ENCODE measurements at regions not wholly inside any gene's neighbourhood (a gene's known extent, or its start where the extent isn't known, plus 50 kb on each side); places are given as distances from the start of the nearest gene placed in this dataset.

GRCh38 chr17:56699186-56699894 is 105.8 kb downstream of the NOG start:
- no TSS peak for BruUV-seq (replicated peaks)
- TF ChIP-seq TCF7L2 (IDR thresholded peaks at IDR 0.05; ENCODE audit: low read depth, low read length) = peak; percentile 100
- peak; percentile 79 to 88 for TF ChIP-seq REST (IDR thresholded peaks at IDR 0.05; ENCODE audit: insufficient read depth in 1 of 2, low read depth in 2 of 2, low read length in 1 of 2)
- no peak; the same call in 1 of the 2 replicates for TF ChIP-seq POLR2AphosphoS5 (IDR thresholded peaks at IDR 0.05; ENCODE audit: low read depth, low read length)
- no peak for TF ChIP-seq SIN3A (IDR thresholded peaks at IDR 0.05; ENCODE audit: borderline replicate concordance, insufficient read depth, low read depth, low read length)
- intact Hi-C loops (cut with micrococcal nuclease; ENCODE audit: unreplicated experiment) (no loop called here), in situ Hi-C loops (cut with HindIII; ENCODE audit: low pct_unique_long_range_greater_than_20kb, low sequenced_read_pairs) (no loop called here)
- peak; percentile 77 for DNase-seq (ENCODE audit: low read depth, low spot score)
- POLR2A ChIA-PET = no interaction called here
- Histone ChIP-seq H3K27me3 (ENCODE audit: control insufficient read depth, insufficient read depth, low read length) (no peaks in the 10 kb centered on the region), H3K27ac (ENCODE audit: low read length) (peak overlapping the region; percentile 75), H3K4me1 (ENCODE audit: control insufficient read depth, insufficient read depth, low read length) (peaks cover 24% of the 10 kb centered on the region), H3K36me3 (ENCODE audit: control insufficient read depth, insufficient read depth, low read length) (no peaks in the 10 kb centered on the region), H3K9me3 (ENCODE audit: control insufficient read depth, insufficient read depth, low read depth, low read length) (no peaks in the 10 kb centered on the region), H3K4me3 (ENCODE audit: low read depth in 2 of 2, low read length in 2 of 2) (peak overlapping the region in 1 of 2 experiments; percentile 51; a peak in 2 of 4 replicates)
- peak; percentile 95 for ATAC-seq
- CTCF ChIA-PET = interaction anchor here (2.0 kb wide), 1 partner anchor 16 kb away, joined by 4 read pairs; no protein-coding TSS in a partner anchor

- CTCF ChIA-PET = no interaction called here
- ATAC-seq (no peak), DNase-seq (ENCODE audit: low read depth, low spot score) (no peak)
- Histone ChIP-seq H3K4me1 (ENCODE audit: control insufficient read depth, insufficient read depth, low read length) (peaks cover 24% of the 10 kb centered on the region), H3K4me3 (ENCODE audit: low read depth in 2 of 2, low read length in 2 of 2) (no peak overlapping the region), H3K36me3 (ENCODE audit: control insufficient read depth, insufficient read depth, low read length) (no peaks in the 10 kb centered on the region), H3K27me3 (ENCODE audit: control insufficient read depth, insufficient read depth, low read length) (no peaks in the 10 kb centered on the region), H3K27ac (ENCODE audit: low read length) (peak overlapping the region; percentile 14; the same call in 1 of the 2 replicates), H3K9me3 (ENCODE audit: control insufficient read depth, insufficient read depth, low read depth, low read length) (no peaks in the 10 kb centered on the region)
- no TSS peak for BruUV-seq (replicated peaks)
- in situ Hi-C loops (cut with HindIII; ENCODE audit: low pct_unique_long_range_greater_than_20kb, low sequenced_read_pairs) (no loop called here), intact Hi-C loops (cut with micrococcal nuclease; ENCODE audit: unreplicated experiment) (no loop called here)
- POLR2A ChIA-PET = interaction anchor here (0.5 kb wide), 1 partner anchor 1553 kb away, joined by 3 read pairs; no protein-coding TSS in a partner anchor
- TF ChIP-seq CTCF (IDR thresholded peaks at IDR 0.05) (no peak), TCF7L2 (IDR thresholded peaks at IDR 0.05; ENCODE audit: low read depth, low read length) (no peak), SIN3A (IDR thresholded peaks at IDR 0.05; ENCODE audit: borderline replicate concordance, insufficient read depth, low read depth, low read length) (no peak), POLR2AphosphoS5 (IDR thresholded peaks at IDR 0.05; ENCODE audit: low read depth, low read length) (no peak), REST (IDR thresholded peaks at IDR 0.05; ENCODE audit: insufficient read depth in 1 of 2, low read depth in 2 of 2, low read length in 1 of 2) (no peak)
Observed at GRCh38 chr17:56700919-56701420, 107.5 kb downstream of the NOG start.

Data from Panc1 (cell line).